HCT116 (cell line): ENCODE measurements at regions not wholly inside any gene's neighbourhood (a gene's known extent, or its start where the extent isn't known, plus 50 kb on each side); places are given as distances from the start of the nearest gene placed in this dataset.

ENCODE experiments used
- ATAC-seq: fragments of 200-7000 bp; cut with Tn5 transposase; 2 replicates; pipeline ENCODE4 v1.9.1; 2020; ENCODE audit warnings: mild to moderate bottlenecking, moderate library complexity
- BruUV-seq: library from RNA; stranded (reverse); fragments of 400-500 nt; replicated peaks from 2 replicates; lab custom pipeline; 2021; lab: Mats Ljungman, UMichigan
- CTCF ChIA-PET: fragments of 300-600 bp; sonication (Branson Sonifier 250); formaldehyde crosslinking; loops from one replicate; lab custom pipeline; 2021; ENCODE audit warnings: antibody characterized with exemption; lab: Charles Lee
- POLR2A ChIA-PET: fragments of 300-600, 350-600 bp; sonication (Branson Sonifier 250); formaldehyde crosslinking; loops from one replicate; lab custom pipeline; 2021; ENCODE audit warnings: antibody characterized with exemption; lab: Charles Lee
- RAD21 ChIA-PET, 2 experiments: fragments of 300-600 bp; sonication (Branson Sonifier 250); formaldehyde crosslinking; loops; one replicate each; lab custom pipeline; 2023; ENCODE audit warnings: low total read pairs in 2 of 2; ENCODE audit not compliant: uncharacterized antibody in 2 of 2, unreplicated experiment in 2 of 2, low non-redundant PET in 1 of 2; lab: Charles Lee
- DNase-seq: peaks from one replicate; pipeline ENCODE4 v3.0.0-alpha.2; 2010; ENCODE audit warnings: low read depth, low spot score
- H2AFZ ChIP-seq: fragments of 200-600 bp; shearing (Covaris generic), sonication (generic); 2 replicates; pipeline ENCODE4 v1.6.1; 2017; ENCODE audit warnings: low read depth, mixed run types, mixed read lengths, antibody characterized with exemption, low read length; ENCODE audit not compliant: poor library complexity, severe bottlenecking
- H3K27ac ChIP-seq: 2 replicates; pipeline ENCODE4 v1.5.1; 2012; ENCODE audit warnings: low read depth, low read length
- H3K27me3 ChIP-seq: fragments of 200-600 bp; sonication (generic); 2 replicates; pipeline ENCODE4 v1.6.1; 2016; ENCODE audit warnings: mixed run types, low read length, mixed read lengths; ENCODE audit not compliant: insufficient read depth
- H3K36me3 ChIP-seq, 2 experiments: fragments of 200-500 bp in 1 of 2; fragments of 200-600 bp in 1 of 2; sonication (Bioruptor generic) in 1 of 2; sonication (generic) in 1 of 2; 2 replicates each; pipeline versions ENCODE4 v1.5.1 to v1.6.1; 2014 to 2016; ENCODE audit warnings: low read length in 2 of 2, inconsistent platforms in 1 of 2, mixed read lengths in 1 of 2, mixed run types in 1 of 2; ENCODE audit not compliant: insufficient read depth in 2 of 2, control insufficient read depth in 1 of 2
- H3K4me1 ChIP-seq, 2 experiments: fragments of 200-600 bp in 1 of 2; sonication (generic) in 1 of 2; 2 replicates each; pipeline versions ENCODE4 v1.5.1 to v1.6.1; 2012 to 2017; ENCODE audit warnings: low read length in 2 of 2, inconsistent platforms in 1 of 2, mild to moderate bottlenecking in 1 of 2, mixed read lengths in 1 of 2, mixed run types in 1 of 2, moderate library complexity in 1 of 2; ENCODE audit not compliant: insufficient read depth in 2 of 2, control insufficient read depth in 1 of 2
- H3K4me2 ChIP-seq: fragments of 200-600 bp; sonication (generic); 2 replicates; pipeline ENCODE4 v1.6.1; 2017; ENCODE audit warnings: mixed run types, low read length, mixed read lengths
- H3K4me3 ChIP-seq, 2 experiments: fragments of 200-600 bp in 1 of 2; sonication (generic) in 1 of 2; replicated peaks in 1 of 2; 2 replicates each; pipeline ENCODE4 v1.5.1; 2011 to 2016; ENCODE audit warnings: low read length in 2 of 2, control low read depth in 1 of 2, low read depth in 1 of 2, mild to moderate bottlenecking in 1 of 2, mixed read lengths in 1 of 2, mixed run types in 1 of 2
- H3K79me2 ChIP-seq: fragments of 200-600 bp; sonication (generic); 2 replicates; pipeline ENCODE4 v1.6.1; 2017; ENCODE audit warnings: mild to moderate bottlenecking, mixed run types, low read length, moderate library complexity, mixed read lengths; ENCODE audit not compliant: insufficient read depth
- H3K9ac ChIP-seq: fragments of 200-600 bp; sonication (generic); 2 replicates; pipeline ENCODE4 v1.6.1; 2016; ENCODE audit warnings: low read length, mixed read lengths
- H3K9me2 ChIP-seq: fragments of 200-600 bp; sonication (generic), shearing (Covaris generic); 2 replicates; pipeline ENCODE4 v1.6.1; 2017; ENCODE audit warnings: mixed run types, mild to moderate bottlenecking, moderate library complexity; ENCODE audit not compliant: insufficient read depth
- H3K9me3 ChIP-seq, 2 experiments: fragments of 200-500 bp in 1 of 2; fragments of 200-600 bp in 1 of 2; sonication (Bioruptor generic) in 1 of 2; sonication (generic) in 1 of 2; 2 replicates each; pipeline ENCODE4 v1.6.1; 2014 to 2017; ENCODE audit warnings: low read length in 2 of 2, mixed read lengths in 2 of 2, inconsistent platforms in 1 of 2, low read depth in 1 of 2, mild to moderate bottlenecking in 1 of 2, mixed run types in 1 of 2, moderate library complexity in 1 of 2; ENCODE audit not compliant: control insufficient read depth in 1 of 2, insufficient read depth in 1 of 2
- H4K20me1 ChIP-seq: fragments of 200-600 bp; sonication (generic), shearing (Covaris generic); 2 replicates; pipeline ENCODE4 v1.6.1; 2017; ENCODE audit warnings: mixed run types, mild to moderate bottlenecking, moderate library complexity; ENCODE audit not compliant: insufficient read depth
- CBX3 ChIP-seq: IDR thresholded peaks from 2 replicates; pipeline ENCODE4 v1.6.1; 2012; ENCODE audit warnings: low read depth
- CEBPB ChIP-seq: IDR thresholded peaks from 2 replicates; pipeline ENCODE4 v1.6.1; 2012; ENCODE audit warnings: low read depth
- CTCF ChIP-seq, 3 experiments: fragments of 200-600 bp in 1 of 3; sonication (generic) in 1 of 3; IDR thresholded peaks in 2 of 3; conservative IDR thresholded peaks in 1 of 3; 2 replicates each; pipeline ENCODE4 v1.5.1; 2012 to 2017; ENCODE audit warnings: low read depth in 2 of 3, low read length in 2 of 3, antibody characterized with exemption in 1 of 3, borderline replicate concordance in 1 of 3, control low read depth in 1 of 3, mild to moderate bottlenecking in 1 of 3, mixed read lengths in 1 of 3, mixed run types in 1 of 3, moderate library complexity in 1 of 3; ENCODE audit not compliant: insufficient read depth in 1 of 3
- EGR1 ChIP-seq: IDR thresholded peaks from 2 replicates; pipeline ENCODE4 v1.6.1; 2012; ENCODE audit warnings: low read depth
- ELF1 ChIP-seq: IDR thresholded peaks from 2 replicates; pipeline ENCODE4 v1.6.1; 2012; ENCODE audit warnings: low read depth, borderline replicate concordance
- EZH2 ChIP-seq: fragments of 200-600 bp; sonication (generic); IDR thresholded peaks from 2 replicates; pipeline ENCODE4 v1.6.1; 2017; ENCODE audit warnings: antibody characterized with exemption, mixed run types
- JUND ChIP-seq: IDR thresholded peaks from 2 replicates; pipeline ENCODE4 v1.6.1; 2012
- MAX ChIP-seq: IDR thresholded peaks from 2 replicates; pipeline ENCODE4 v1.6.1; 2012
- POLR2A ChIP-seq: IDR thresholded peaks from 2 replicates; pipeline ENCODE4 v1.7.0; 2011; ENCODE audit warnings: borderline replicate concordance; ENCODE audit not compliant: insufficient read depth, insufficient read length; ENCODE audit errors: extremely low read depth
- POLR2AphosphoS5 ChIP-seq: IDR thresholded peaks from 2 replicates; pipeline ENCODE4 v1.6.1; 2011; ENCODE audit warnings: mild to moderate bottlenecking, low read depth, low read length, moderate library complexity
- SIN3A ChIP-seq: IDR thresholded peaks from 2 replicates; pipeline ENCODE4 v1.6.1; 2012; ENCODE audit warnings: low read depth
- SP1 ChIP-seq: IDR thresholded peaks from 2 replicates; pipeline ENCODE4 v1.6.1; 2012; ENCODE audit warnings: low read depth
- SRF ChIP-seq: IDR thresholded peaks from 2 replicates; pipeline ENCODE4 v1.6.1; 2012; ENCODE audit warnings: low read depth
- ZBTB33 ChIP-seq: IDR thresholded peaks from 2 replicates; pipeline ENCODE4 v1.6.1; 2011; ENCODE audit warnings: mild to moderate bottlenecking, low read length, moderate library complexity; ENCODE audit not compliant: insufficient replicate concordance; ENCODE audit errors: extremely low read depth
- ZNF274 ChIP-seq: fragments of 200-500 bp; sonication (Bioruptor generic); IDR thresholded peaks from 2 replicates; pipeline ENCODE4 v1.6.1; 2014; ENCODE audit warnings: mild to moderate bottlenecking, low read depth, low read length, inconsistent platforms
- intact Hi-C: fragments of 100-400 bp; cut with micrococcal nuclease; formaldehyde crosslinking; loops from 2 replicates; pipeline ENCODE4 v1.10.0; 2022

GRCh38 chr19:31595521-31595920 is 246.3 kb upstream of the TSHZ3 start (continued):
- TF ChIP-seq SRF: no peak
- no peak for TF ChIP-seq CEBPB

- ChIA-PET RAD21 (no interaction called here), CTCF (no interaction called here), POLR2A (no interaction called here)
- TF ChIP-seq POLR2A (no peak), EGR1 (no peak), SP1 (no peak), CBX3 (no peak), SIN3A (no peak), MAX (no peak), SRF (no peak), POLR2AphosphoS5 (no peak), ZBTB33 (no peak), CTCF (IDR thresholded peaks at IDR 0.05 in 2 of 3, conservative IDR thresholded peaks at IDR 0.05 in 1 of 3; ENCODE audit: borderline replicate concordance in 1 of 3, insufficient read depth in 1 of 3, low read depth in 2 of 3, low read length in 2 of 3) (no peak), ZNF274 (no peak), EZH2 (no peak), JUND (no peak), ELF1 (no peak)
- no peak for ATAC-seq
- Histone ChIP-seq H3K9me3 (peaks cover 11 to 16% of the 10 kb centered on the region in 2 experiments; a peak in 2 of 4 replicates), H3K4me3 (no peak overlapping the region), H3K4me1 (no peaks in the 10 kb centered on the region), H3K9ac (no peak overlapping the region), H3K27ac (no peak overlapping the region), H2AFZ (no peak overlapping the region), H3K27me3 (no peaks in the 10 kb centered on the region), H3K79me2 (no peaks in the 10 kb centered on the region), H4K20me1 (no peaks in the 10 kb centered on the region), H3K4me2 (no peak overlapping the region), H3K36me3 (no peaks in the 10 kb centered on the region), H3K9me2 (no peaks in the 10 kb centered on the region)
- intact Hi-C loops: no loop called here
- no peak for DNase-seq
- no TSS peak for BruUV-seq
Observed at GRCh38 chr19:31596751-31597150, 247.5 kb upstream of the TSHZ3 start.
